Glutamatergic neuron (in vitro differentiated cells): ENCODE measurements at regions not wholly inside any gene's neighbourhood (a gene's known extent, or its start where the extent isn't known, plus 50 kb on each side); places are given as distances from the start of the nearest gene placed in this dataset.
"Not testable (repeated sequence)": the region's sequence is repeated elsewhere in the genome, so short reads cannot be mapped to it uniquely, and the experiment has no call there.

Experiments used
- DNase-seq: peaks from one replicate; pipeline ENCODE4 v3.0.0; 2022
- H3K27ac Mint-ChIP-seq: one replicate; pipeline ENCODE4 v1.8.0; 2020; ENCODE audit warnings: mild to moderate bottlenecking, mixed read lengths, inconsistent platforms; ENCODE audit not compliant: unreplicated experiment
- H3K27me3 Mint-ChIP-seq: one replicate; pipeline ENCODE4 v1.8.0; 2020; ENCODE audit warnings: mild to moderate bottlenecking, moderate library complexity, mixed read lengths, inconsistent platforms; ENCODE audit not compliant: unreplicated experiment
- H3K36me3 Mint-ChIP-seq: one replicate; pipeline ENCODE4 v1.8.0; 2020; ENCODE audit warnings: mild to moderate bottlenecking, mixed read lengths, inconsistent platforms; ENCODE audit not compliant: unreplicated experiment
- H3K4me1 Mint-ChIP-seq: one replicate; pipeline ENCODE4 v1.8.0; 2020; ENCODE audit warnings: mild to moderate bottlenecking, low read depth, mixed read lengths, inconsistent platforms; ENCODE audit not compliant: unreplicated experiment
- H3K4me3 Mint-ChIP-seq: one replicate; pipeline ENCODE4 v1.8.0; 2020; ENCODE audit warnings: mild to moderate bottlenecking, mixed read lengths, inconsistent platforms; ENCODE audit not compliant: unreplicated experiment
- H3K9me3 Mint-ChIP-seq: one replicate; pipeline ENCODE4 v1.8.0; 2020; ENCODE audit warnings: mild to moderate bottlenecking, moderate library complexity, mixed read lengths, inconsistent platforms; ENCODE audit not compliant: unreplicated experiment
- TF ChIP-seq, protein P1 (sequence below): fragments of 200-600 bp; sonication (generic); IDR thresholded peaks from one replicate; pipeline ENCODE4 v1.5.0; 2021; ENCODE audit not compliant: partially characterized antibody, unreplicated experiment

DNA sequence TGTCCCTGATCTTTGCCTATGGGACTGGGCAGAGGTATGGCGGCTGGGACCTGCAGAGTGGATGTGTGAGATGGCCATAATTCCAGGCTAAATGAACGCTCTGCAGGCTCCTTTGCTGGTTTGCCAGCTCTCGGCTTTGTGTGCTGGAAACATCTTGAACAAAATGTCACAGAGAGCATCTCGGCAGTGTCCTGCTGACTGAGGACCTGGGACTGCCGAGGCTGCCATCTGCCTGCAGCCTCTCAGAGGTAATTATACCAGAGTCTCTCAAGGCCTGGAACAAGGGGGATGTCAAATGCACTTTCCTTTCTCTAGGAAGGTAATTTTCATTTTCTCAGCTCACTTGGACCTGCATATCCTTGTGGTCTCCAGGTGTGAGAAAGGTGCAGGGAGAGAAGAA is 354.2 kb downstream of the PDCD6IP start:
- H3K27ac Mint-ChIP-seq: no peak overlapping the region

DNA sequence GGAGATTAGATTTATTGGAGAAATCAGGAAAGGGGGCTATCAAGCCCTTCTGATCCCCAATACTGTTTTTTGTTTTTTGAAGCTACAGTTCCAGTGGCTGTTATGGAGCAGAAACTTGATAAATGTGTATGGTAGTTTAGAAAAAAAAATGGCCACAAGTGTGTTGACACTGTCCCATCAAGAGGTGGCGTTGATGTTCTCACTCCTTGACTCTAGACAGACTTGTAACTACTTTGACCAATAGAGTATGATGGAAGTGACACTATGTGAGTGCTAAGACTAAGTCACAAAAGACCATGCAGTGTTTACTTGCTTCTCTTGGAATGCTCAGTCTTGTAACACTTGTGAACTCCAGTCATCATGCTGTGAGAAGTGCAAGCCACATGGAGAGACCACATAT is 356.7 kb downstream of the PDCD6IP start:
- no peak for DNase-seq
- no peak overlapping the region for H3K4me3 Mint-ChIP-seq
- TF ChIP-seq, protein P1, sequence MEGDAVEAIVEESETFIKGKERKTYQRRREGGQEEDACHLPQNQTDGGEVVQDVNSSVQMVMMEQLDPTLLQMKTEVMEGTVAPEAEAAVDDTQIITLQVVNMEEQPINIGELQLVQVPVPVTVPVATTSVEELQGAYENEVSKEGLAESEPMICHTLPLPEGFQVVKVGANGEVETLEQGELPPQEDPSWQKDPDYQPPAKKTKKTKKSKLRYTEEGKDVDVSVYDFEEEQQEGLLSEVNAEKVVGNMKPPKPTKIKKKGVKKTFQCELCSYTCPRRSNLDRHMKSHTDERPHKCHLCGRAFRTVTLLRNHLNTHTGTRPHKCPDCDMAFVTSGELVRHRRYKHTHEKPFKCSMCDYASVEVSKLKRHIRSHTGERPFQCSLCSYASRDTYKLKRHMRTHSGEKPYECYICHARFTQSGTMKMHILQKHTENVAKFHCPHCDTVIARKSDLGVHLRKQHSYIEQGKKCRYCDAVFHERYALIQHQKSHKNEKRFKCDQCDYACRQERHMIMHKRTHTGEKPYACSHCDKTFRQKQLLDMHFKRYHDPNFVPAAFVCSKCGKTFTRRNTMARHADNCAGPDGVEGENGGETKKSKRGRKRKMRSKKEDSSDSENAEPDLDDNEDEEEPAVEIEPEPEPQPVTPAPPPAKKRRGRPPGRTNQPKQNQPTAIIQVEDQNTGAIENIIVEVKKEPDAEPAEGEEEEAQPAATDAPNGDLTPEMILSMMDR: no peak
- H3K36me3 Mint-ChIP-seq: no peaks in the 10 kb centered on the region
- no peak overlapping the region for H3K27ac Mint-ChIP-seq
- H3K27me3 Mint-ChIP-seq: no peaks in the 10 kb centered on the region
- H3K4me1 Mint-ChIP-seq: peaks cover 9% of the 10 kb centered on the region
- H3K9me3 Mint-ChIP-seq: no peaks in the 10 kb centered on the region

More for the DNA sequence above, 354.2 kb downstream of the PDCD6IP start:
- H3K4me3 Mint-ChIP-seq: no peak overlapping the region
- H3K36me3 Mint-ChIP-seq: no peaks in the 10 kb centered on the region
- H3K4me1 Mint-ChIP-seq: peaks cover 9% of the 10 kb centered on the region
- H3K27me3 Mint-ChIP-seq: no peaks in the 10 kb centered on the region
- DNase-seq: no peak
- H3K9me3 Mint-ChIP-seq: no peaks in the 10 kb centered on the region
- TF ChIP-seq, protein P1: no peak

DNA sequence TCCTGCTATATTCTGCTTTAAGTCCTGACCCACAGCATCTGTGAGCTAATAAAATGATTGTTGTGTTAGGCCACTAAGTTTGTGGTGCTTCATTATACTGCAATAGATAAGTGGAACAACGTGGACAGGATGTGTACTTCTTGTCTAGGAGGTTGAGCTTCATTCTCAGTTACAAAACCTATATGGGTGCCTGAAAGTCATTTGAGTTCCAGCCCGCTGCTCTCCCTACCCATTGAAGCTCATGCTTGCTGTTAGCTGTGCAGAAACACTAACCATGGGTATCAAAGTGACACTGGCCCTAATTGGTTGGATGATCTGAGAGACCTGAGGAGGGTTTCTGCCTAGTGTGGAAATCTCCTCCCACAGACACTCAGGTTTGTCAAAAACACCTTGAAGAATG is 357.2 kb downstream of the PDCD6IP start:
- Mint-ChIP-seq H3K4me3 (no peak overlapping the region), H3K4me1 (peaks cover 9% of the 10 kb centered on the region), H3K27ac (no peak overlapping the region), H3K27me3 (no peaks in the 10 kb centered on the region), H3K9me3 (no peaks in the 10 kb centered on the region), H3K36me3 (no peaks in the 10 kb centered on the region)
- TF ChIP-seq, protein P1: no peak
- no peak for DNase-seq

DNA sequence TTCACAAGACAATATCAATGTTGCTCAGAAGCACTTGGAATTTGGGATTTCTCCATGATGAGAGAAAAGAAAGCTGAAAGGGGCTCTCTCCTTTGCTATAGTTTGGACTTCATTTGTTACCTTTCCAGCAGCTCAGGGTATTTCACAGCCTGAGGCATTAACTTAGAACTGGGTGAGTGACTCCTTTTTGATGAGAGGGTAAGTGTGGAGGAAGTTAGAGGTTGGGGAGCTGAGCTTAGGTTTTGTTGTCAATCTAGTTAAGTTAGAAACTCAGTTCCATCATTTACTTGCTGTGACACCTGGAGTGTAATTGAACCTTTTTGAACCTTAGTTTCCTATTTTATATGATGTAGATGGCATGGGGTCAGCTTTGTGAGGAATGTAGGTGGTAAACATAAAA is 359.1 kb downstream of the PDCD6IP start:
- Mint-ChIP-seq H3K4me3 (no peak overlapping the region), H3K27me3 (no peaks in the 10 kb centered on the region), H3K9me3 (no peaks in the 10 kb centered on the region), H3K36me3 (no peaks in the 10 kb centered on the region), H3K4me1 (peaks cover 4% of the 10 kb centered on the region), H3K27ac (no peak overlapping the region)
- TF ChIP-seq, protein P1: no peak
- no peak for DNase-seq

DNA sequence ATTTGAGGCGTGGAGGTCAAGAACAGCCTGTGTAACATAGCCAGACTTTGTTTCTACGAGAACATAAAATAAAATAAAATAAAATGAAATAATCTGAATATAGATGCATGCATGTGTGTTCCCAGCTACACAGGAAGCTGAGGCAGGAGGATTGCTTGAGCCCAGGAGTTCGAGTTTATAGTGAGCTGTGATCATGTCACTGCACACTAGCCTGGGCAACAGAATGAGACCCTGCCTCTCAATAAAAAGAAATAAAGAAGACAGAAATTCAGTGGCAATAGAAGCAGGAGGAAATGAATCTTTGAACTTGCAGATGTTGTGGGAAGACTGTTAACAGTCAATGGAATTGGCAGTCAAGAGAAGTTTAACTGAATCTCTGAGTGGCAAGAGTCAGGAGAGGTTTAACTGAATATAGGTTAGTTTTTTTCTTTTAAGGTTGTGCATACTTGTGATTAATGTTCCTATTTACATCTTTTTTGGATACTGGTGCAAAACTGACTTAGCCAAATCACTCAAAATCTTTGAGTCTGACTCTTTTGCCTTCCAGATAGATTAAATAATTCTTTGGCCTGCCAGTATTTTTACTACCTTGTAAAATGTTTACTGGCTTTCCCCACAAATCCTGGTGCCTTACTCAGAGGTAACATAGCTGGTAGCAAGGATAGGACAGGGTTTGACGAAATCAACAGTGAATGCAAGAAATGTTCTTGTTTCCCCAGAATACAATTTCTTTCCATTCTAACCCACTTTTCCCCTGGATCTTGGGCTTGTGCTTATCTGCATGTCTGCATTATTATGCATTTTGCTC is 361.4 kb downstream of the PDCD6IP start:
- no peak for DNase-seq
- Mint-ChIP-seq H3K27ac (no peak overlapping the region), H3K9me3 (no peaks in the 10 kb centered on the region), H3K36me3 (no peaks in the 10 kb centered on the region), H3K27me3 (no peaks in the 10 kb centered on the region), H3K4me1 (no peaks in the 10 kb centered on the region), H3K4me3 (no peak overlapping the region)
- TF ChIP-seq, protein P1: no peak

DNA sequence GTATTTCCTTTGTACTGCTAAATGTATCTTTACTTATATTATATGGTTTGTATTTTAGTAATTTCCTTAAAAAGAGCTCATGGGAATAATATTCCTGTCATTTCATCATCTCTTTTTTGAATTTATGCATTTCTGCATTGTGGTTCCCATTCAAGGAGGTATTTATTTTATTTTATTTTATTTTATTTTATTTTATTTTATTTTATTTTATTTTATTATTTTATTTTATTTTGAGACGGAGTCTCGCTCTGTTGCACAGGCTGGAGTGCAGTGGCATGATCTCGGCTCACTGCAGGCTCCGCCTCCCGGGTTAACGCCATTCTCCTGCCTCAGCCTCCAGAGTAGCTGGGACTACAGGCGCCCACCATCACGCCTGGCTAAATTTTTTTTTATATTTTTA is 371.2 kb downstream of the PDCD6IP start:
- not testable (repeated sequence) for H3K27ac Mint-ChIP-seq, H3K4me3 Mint-ChIP-seq, H3K27me3 Mint-ChIP-seq, H3K4me1 Mint-ChIP-seq, H3K36me3 Mint-ChIP-seq, DNase-seq, H3K9me3 Mint-ChIP-seq
